GM23338 (cell line): ENCODE measurements at regions not wholly inside any gene's neighbourhood (a gene's known extent, or its start where the extent isn't known, plus 50 kb on each side); places are given as distances from the start of the nearest gene placed in this dataset.

ENCODE experiments used
- ATAC-seq: fragments of 200-7000 bp; cut with Tn5 transposase; 3 replicates; pipeline ENCODE4 v1.9.1; 2020
- DNase-seq: peaks from one replicate; pipeline ENCODE4 v3.0.0-alpha.2; 2015; ENCODE audit warnings: low spot score
- H2AFZ ChIP-seq: fragments of 200-600 bp; sonication (generic); 2 replicates; pipeline ENCODE4 v1.8.0; 2016; ENCODE audit warnings: antibody characterized with exemption, mild to moderate bottlenecking, moderate library complexity
- H3F3A ChIP-seq: fragments of 200-600 bp; sonication (generic); replicated peaks from 2 replicates; pipeline ENCODE4 v1.8.0; 2017; ENCODE audit warnings: antibody characterized with exemption, mixed run types, low read depth
- H3K27ac ChIP-seq: fragments of 200-600 bp; sonication (generic); 2 replicates; pipeline ENCODE4 v1.6.1; 2016; ENCODE audit warnings: low read depth
- H3K27me3 ChIP-seq: fragments of 200-600 bp; sonication (generic); 2 replicates; pipeline ENCODE4 v1.8.0; 2016; ENCODE audit warnings: mild to moderate bottlenecking, mixed run types, moderate library complexity; ENCODE audit not compliant: insufficient read depth
- H3K36me3 ChIP-seq: fragments of 200-600 bp; sonication (generic); 2 replicates; pipeline ENCODE4 v1.8.0; 2016; ENCODE audit warnings: mild to moderate bottlenecking; ENCODE audit not compliant: insufficient read depth
- H3K4me1 ChIP-seq: fragments of 200-600 bp; sonication (generic); 2 replicates; pipeline ENCODE4 v1.8.0; 2016; ENCODE audit warnings: mild to moderate bottlenecking, moderate library complexity; ENCODE audit not compliant: insufficient read depth
- H3K4me2 ChIP-seq: fragments of 200-600 bp; sonication (generic); 2 replicates; pipeline ENCODE4 v1.7.1; 2017; ENCODE audit warnings: mixed run types
- H3K4me3 ChIP-seq: fragments of 200-600 bp; sonication (generic); 2 replicates; pipeline ENCODE4 v1.6.1; 2016; ENCODE audit warnings: mixed run types
- H3K79me2 ChIP-seq: fragments of 200-600 bp; sonication (generic); replicated peaks from 2 replicates; pipeline ENCODE4 v1.8.0; 2017; ENCODE audit warnings: mild to moderate bottlenecking; ENCODE audit not compliant: insufficient read depth
- H3K9me2 ChIP-seq: fragments of 200-600 bp; sonication (generic); 2 replicates; pipeline ENCODE4 v1.8.0; 2017; ENCODE audit not compliant: insufficient read depth
- H4K20me1 ChIP-seq: fragments of 200-600 bp; sonication (generic); replicated peaks from 2 replicates; pipeline ENCODE4 v1.8.0; 2017; ENCODE audit warnings: mild to moderate bottlenecking; ENCODE audit not compliant: insufficient read depth
- H3K27ac Mint-ChIP-seq: 2 replicates; pipeline ENCODE4 v1.8.0; 2020; ENCODE audit warnings: inconsistent platforms, mild to moderate bottlenecking, moderate library complexity, mixed read lengths
- H3K27me3 Mint-ChIP-seq: 3 replicates; pipeline ENCODE4 v1.8.0; 2022; ENCODE audit warnings: low read depth, mild to moderate bottlenecking, moderate library complexity, mixed read lengths, inconsistent platforms; ENCODE audit not compliant: insufficient read depth, poor library complexity
- H3K36me3 Mint-ChIP-seq: 3 replicates; pipeline ENCODE4 v1.8.0; 2021; ENCODE audit warnings: low read depth, mild to moderate bottlenecking, inconsistent platforms, moderate library complexity, mixed read lengths
- H3K4me1 Mint-ChIP-seq: 3 replicates; pipeline ENCODE4 v1.8.0; 2020; ENCODE audit warnings: mild to moderate bottlenecking, inconsistent platforms, mixed read lengths
- H3K4me3 Mint-ChIP-seq: 3 replicates; pipeline ENCODE4 v1.8.0; 2021; ENCODE audit warnings: moderate library complexity, mild to moderate bottlenecking, inconsistent platforms, mixed read lengths
- H3K9me3 Mint-ChIP-seq: 3 replicates; pipeline ENCODE4 v1.8.0; 2020; ENCODE audit warnings: moderate library complexity, mild to moderate bottlenecking, inconsistent platforms, mixed read lengths
- CREB1 ChIP-seq: fragments of 250-450 bp; sonication (Bioruptor Pico); IDR thresholded peaks from 2 replicates; pipeline ENCODE4 v1.5.0; 2020; ENCODE audit warnings: low read depth, mild to moderate bottlenecking, moderate library complexity
- CTCF ChIP-seq, 2 experiments: fragments of 200-600 bp in 1 of 2; sonication (generic) in 1 of 2; conservative IDR thresholded peaks; 2 replicates each; pipeline versions ENCODE4 v1.5.1 to v1.6.1; 2016 to 2017; ENCODE audit warnings: antibody characterized with exemption in 2 of 2, low read depth in 2 of 2, mild to moderate bottlenecking in 2 of 2, moderate library complexity in 1 of 2
- ETS1 ChIP-seq: IDR thresholded peaks from 2 replicates; pipeline ENCODE4 v1.6.1; 2016; ENCODE audit warnings: antibody characterized with exemption
- EZH2 ChIP-seq: fragments of 200-600 bp; sonication (generic); IDR thresholded peaks from one replicate; pipeline ENCODE4 v1.8.0; 2017; ENCODE audit warnings: antibody characterized with exemption, mild to moderate bottlenecking, low read depth; ENCODE audit not compliant: unreplicated experiment
- EZH2phosphoT487 ChIP-seq: fragments of 200-600 bp; sonication (generic); IDR thresholded peaks from one replicate; pipeline ENCODE4 v1.8.1; 2018; ENCODE audit warnings: antibody characterized with exemption; ENCODE audit not compliant: unreplicated experiment
- JUNB ChIP-seq: IDR thresholded peaks from one replicate; pipeline ENCODE4 v1.6.1; 2016; ENCODE audit warnings: antibody characterized with exemption; ENCODE audit not compliant: unreplicated experiment
- NANOG ChIP-seq: IDR thresholded peaks from 2 replicates; pipeline ENCODE4 v1.6.1; 2016; ENCODE audit warnings: antibody characterized with exemption, borderline replicate concordance
- POLR2AphosphoS5 ChIP-seq: IDR thresholded peaks from 2 replicates; pipeline ENCODE4 v1.6.1; 2016; ENCODE audit warnings: antibody characterized with exemption, low read depth
- REST ChIP-seq: IDR thresholded peaks from one replicate; pipeline ENCODE4 v1.6.1; 2018; ENCODE audit warnings: antibody characterized with exemption; ENCODE audit not compliant: unreplicated experiment
- STAT1 ChIP-seq: IDR thresholded peaks from one replicate; pipeline ENCODE4 v1.6.1; 2016; ENCODE audit warnings: antibody characterized with exemption; ENCODE audit not compliant: unreplicated experiment
- ZNF114 ChIP-seq: fragments of 250-450 bp; sonication (Bioruptor Pico); IDR thresholded peaks from 2 replicates; pipeline ENCODE4 v1.5.0; 2020; ENCODE audit warnings: mild to moderate bottlenecking, moderate library complexity
- ZNF331 ChIP-seq: fragments of 250-450 bp; sonication (Bioruptor Pico); IDR thresholded peaks from 2 replicates; pipeline ENCODE4 v1.5.0; 2020; ENCODE audit warnings: low read depth, mild to moderate bottlenecking, moderate library complexity
- TF ChIP-seq, protein P1 (sequence below): fragments of 250-450 bp; sonication (Bioruptor Pico); IDR thresholded peaks from 2 replicates; pipeline ENCODE4 v1.5.0; 2020; ENCODE audit warnings: mild to moderate bottlenecking, moderate library complexity

- no peaks in the 10 kb centered on the region; the same call in 1 of the 2 replicates for H3F3A ChIP-seq
- H3K27me3 ChIP-seq = no peaks in the 10 kb centered on the region
- H2AFZ ChIP-seq = no peak overlapping the region
- TF ChIP-seq CREB1 (CRISPR knock-in tag) (no peak), EZH2phosphoT487 (no peak), JUNB (no peak), EZH2 (no peak), REST (no peak), POLR2AphosphoS5 (no peak), ETS1 (no peak), NANOG (no peak), CTCF (conservative IDR thresholded peaks at IDR 0.05; ENCODE audit: low read depth in 2 of 2) (no peak), STAT1 (no peak), ZNF114 (CRISPR knock-in tag) (no peak), ZNF331 (CRISPR knock-in tag) (no peak)
- TF ChIP-seq, protein P1, sequence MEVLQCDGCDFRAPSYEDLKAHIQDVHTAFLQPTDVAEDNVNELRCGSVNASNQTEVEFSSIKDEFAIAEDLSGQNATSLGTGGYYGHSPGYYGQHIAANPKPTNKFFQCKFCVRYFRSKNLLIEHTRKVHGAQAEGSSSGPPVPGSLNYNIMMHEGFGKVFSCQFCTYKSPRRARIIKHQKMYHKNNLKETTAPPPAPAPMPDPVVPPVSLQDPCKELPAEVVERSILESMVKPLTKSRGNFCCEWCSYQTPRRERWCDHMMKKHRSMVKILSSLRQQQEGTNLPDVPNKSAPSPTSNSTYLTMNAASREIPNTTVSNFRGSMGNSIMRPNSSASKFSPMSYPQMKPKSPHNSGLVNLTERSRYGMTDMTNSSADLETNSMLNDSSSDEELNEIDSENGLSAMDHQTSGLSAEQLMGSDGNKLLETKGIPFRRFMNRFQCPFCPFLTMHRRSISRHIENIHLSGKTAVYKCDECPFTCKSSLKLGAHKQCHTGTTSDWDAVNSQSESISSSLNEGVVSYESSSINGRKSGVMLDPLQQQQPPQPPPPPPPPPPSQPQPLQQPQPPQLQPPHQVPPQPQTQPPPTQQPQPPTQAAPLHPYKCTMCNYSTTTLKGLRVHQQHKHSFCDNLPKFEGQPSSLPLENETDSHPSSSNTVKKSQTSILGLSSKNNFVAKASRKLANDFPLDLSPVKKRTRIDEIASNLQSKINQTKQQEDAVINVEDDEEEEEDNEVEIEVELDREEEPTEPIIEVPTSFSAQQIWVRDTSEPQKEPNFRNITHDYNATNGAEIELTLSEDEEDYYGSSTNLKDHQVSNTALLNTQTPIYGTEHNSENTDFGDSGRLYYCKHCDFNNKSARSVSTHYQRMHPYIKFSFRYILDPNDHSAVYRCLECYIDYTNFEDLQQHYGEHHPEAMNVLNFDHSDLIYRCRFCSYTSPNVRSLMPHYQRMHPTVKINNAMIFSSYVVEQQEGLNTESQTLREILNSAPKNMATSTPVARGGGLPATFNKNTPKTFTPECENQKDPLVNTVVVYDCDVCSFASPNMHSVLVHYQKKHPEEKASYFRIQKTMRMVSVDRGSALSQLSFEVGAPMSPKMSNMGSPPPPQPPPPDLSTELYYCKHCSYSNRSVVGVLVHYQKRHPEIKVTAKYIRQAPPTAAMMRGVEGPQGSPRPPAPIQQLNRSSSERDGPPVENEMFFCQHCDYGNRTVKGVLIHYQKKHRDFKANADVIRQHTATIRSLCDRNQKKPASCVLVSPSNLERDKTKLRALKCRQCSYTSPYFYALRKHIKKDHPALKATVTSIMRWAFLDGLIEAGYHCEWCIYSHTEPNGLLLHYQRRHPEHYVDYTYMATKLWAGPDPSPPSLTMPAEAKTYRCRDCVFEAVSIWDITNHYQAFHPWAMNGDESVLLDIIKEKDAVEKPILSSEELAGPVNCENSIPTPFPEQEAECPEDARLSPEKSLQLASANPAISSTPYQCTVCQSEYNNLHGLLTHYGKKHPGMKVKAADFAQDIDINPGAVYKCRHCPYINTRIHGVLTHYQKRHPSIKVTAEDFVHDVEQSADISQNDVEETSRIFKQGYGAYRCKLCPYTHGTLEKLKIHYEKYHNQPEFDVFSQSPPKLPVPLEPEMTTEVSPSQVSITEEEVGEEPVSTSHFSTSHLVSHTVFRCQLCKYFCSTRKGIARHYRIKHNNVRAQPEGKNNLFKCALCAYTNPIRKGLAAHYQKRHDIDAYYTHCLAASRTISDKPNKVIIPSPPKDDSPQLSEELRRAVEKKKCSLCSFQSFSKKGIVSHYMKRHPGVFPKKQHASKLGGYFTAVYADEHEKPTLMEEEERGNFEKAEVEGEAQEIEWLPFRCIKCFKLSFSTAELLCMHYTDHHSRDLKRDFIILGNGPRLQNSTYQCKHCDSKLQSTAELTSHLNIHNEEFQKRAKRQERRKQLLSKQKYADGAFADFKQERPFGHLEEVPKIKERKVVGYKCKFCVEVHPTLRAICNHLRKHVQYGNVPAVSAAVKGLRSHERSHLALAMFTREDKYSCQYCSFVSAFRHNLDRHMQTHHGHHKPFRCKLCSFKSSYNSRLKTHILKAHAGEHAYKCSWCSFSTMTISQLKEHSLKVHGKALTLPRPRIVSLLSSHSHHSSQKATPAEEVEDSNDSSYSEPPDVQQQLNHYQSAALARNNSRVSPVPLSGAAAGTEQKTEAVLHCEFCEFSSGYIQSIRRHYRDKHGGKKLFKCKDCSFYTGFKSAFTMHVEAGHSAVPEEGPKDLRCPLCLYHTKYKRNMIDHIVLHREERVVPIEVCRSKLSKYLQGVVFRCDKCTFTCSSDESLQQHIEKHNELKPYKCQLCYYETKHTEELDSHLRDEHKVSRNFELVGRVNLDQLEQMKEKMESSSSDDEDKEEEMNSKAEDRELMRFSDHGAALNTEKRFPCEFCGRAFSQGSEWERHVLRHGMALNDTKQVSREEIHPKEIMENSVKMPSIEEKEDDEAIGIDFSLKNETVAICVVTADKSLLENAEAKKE = no peak
- no peak for DNase-seq
- H3K79me2 ChIP-seq = no peaks in the 10 kb centered on the region
- Mint-ChIP-seq H3K36me3 (peaks cover 2% of the 10 kb centered on the region; the same call in 1 of the 3 replicates), H3K4me1 (peaks cover 30% of the 10 kb centered on the region), H3K27ac (peak overlapping the region; percentile 70), H3K4me3 (no peak overlapping the region), H3K9me3 (no peaks in the 10 kb centered on the region; the same call in 2 of the 3 replicates), H3K27me3 (peaks cover 10% of the 10 kb centered on the region)
- ATAC-seq = no peak
- H3K27ac ChIP-seq = peak overlapping the region; percentile 73
- H4K20me1 ChIP-seq = no peaks in the 10 kb centered on the region
- H3K36me3 ChIP-seq = no peaks in the 10 kb centered on the region
- H3K9me2 ChIP-seq = no peaks in the 10 kb centered on the region
- peaks cover 34% of the 10 kb centered on the region for H3K4me1 ChIP-seq
- H3K4me3 ChIP-seq = no peak overlapping the region
- H3K4me2 ChIP-seq = no peak overlapping the region
Measured at GRCh38 chr1:234983564-234984238, 144.9 kb downstream of the TOMM20 start.
